ENCODE measurements at regions not wholly inside any gene's neighbourhood (a gene's known extent, or its start where the extent isn't known, plus 50 kb on each side); places are given as distances from the start of the nearest gene placed in this dataset.

GRCh38 chr14:34120185-34120977 is 169.5 kb upstream of the EGLN3 start:
- no peak overlapping the region for H3K4me3 ChIP-seq (replicated peaks; ENCODE audit: low read depth, low read length)
- DNase-seq (ENCODE audit: extremely low read depth, low read depth): no peak
- TF ChIP-seq CTCF (IDR thresholded peaks at IDR 0.05; ENCODE audit: low read depth, low read length, missing control alignments): no peak

GRCh38 chr14:34119107-34119858 is 168.4 kb upstream of the EGLN3 start:
- no peak overlapping the region for H3K4me3 ChIP-seq (replicated peaks; ENCODE audit: low read depth, low read length)
- DNase-seq (ENCODE audit: extremely low read depth, low read depth): no peak
- no peak for TF ChIP-seq CTCF (IDR thresholded peaks at IDR 0.05; ENCODE audit: low read depth, low read length, missing control alignments)

- no peak for DNase-seq (ENCODE audit: extremely low read depth, low read depth)
- no peak for TF ChIP-seq CTCF (IDR thresholded peaks at IDR 0.05; ENCODE audit: low read depth, low read length, missing control alignments)
- no peak overlapping the region for H3K4me3 ChIP-seq (replicated peaks; ENCODE audit: low read depth, low read length)
Measured at GRCh38 chr14:34113991-34114390, 163.1 kb upstream of the EGLN3 start.

- no peak for TF ChIP-seq CTCF (IDR thresholded peaks at IDR 0.05; ENCODE audit: low read depth, low read length, missing control alignments)
- H3K4me3 ChIP-seq (replicated peaks; ENCODE audit: low read depth, low read length): no peak overlapping the region
- no peak for DNase-seq (ENCODE audit: extremely low read depth, low read depth)
Measured at GRCh38 chr14:34113005-34113511, 162.2 kb upstream of the EGLN3 start.

- TF ChIP-seq CTCF (IDR thresholded peaks at IDR 0.05; ENCODE audit: low read depth, low read length, missing control alignments): peak; percentile 11
- DNase-seq (ENCODE audit: extremely low read depth, low read depth): no peak
- no peak overlapping the region for H3K4me3 ChIP-seq (replicated peaks; ENCODE audit: low read depth, low read length)
Measured at GRCh38 chr14:34111953-34112352, 161.1 kb upstream of the EGLN3 start.

- no peak for DNase-seq (ENCODE audit: extremely low read depth, low read depth)
- TF ChIP-seq CTCF (IDR thresholded peaks at IDR 0.05; ENCODE audit: low read depth, low read length, missing control alignments): no peak
- H3K4me3 ChIP-seq (replicated peaks; ENCODE audit: low read depth, low read length): no peak overlapping the region
Measured at GRCh38 chr14:34111505-34111904, 160.6 kb upstream of the EGLN3 start.
